Activated naive CD8-positive, alpha-beta T cell (primary cell): ENCODE measurements at regions not wholly inside any gene's neighbourhood (a gene's known extent, or its start where the extent isn't known, plus 50 kb on each side); places are given as distances from the start of the nearest gene placed in this dataset.
"Not testable (repeated sequence)": the region's sequence is repeated elsewhere in the genome, so short reads cannot be mapped to it uniquely, and the experiment has no call there.

Experiments
- H3K27ac Mint-ChIP-seq: one replicate; pipeline ENCODE4 v1.8.0; 2021; ENCODE audit warnings: mixed read lengths
- H3K27me3 Mint-ChIP-seq: one replicate; pipeline ENCODE4 v1.8.0; 2021; ENCODE audit warnings: mixed read lengths
- H3K36me3 Mint-ChIP-seq: one replicate; pipeline ENCODE4 v1.8.0; 2021; ENCODE audit warnings: mixed read lengths
- H3K4me1 Mint-ChIP-seq: one replicate; pipeline ENCODE4 v1.8.0; 2021; ENCODE audit warnings: low read depth, mixed read lengths
- H3K4me3 Mint-ChIP-seq: one replicate; pipeline ENCODE4 v1.8.0; 2021; ENCODE audit warnings: mild to moderate bottlenecking, mixed read lengths
- H3K9me3 Mint-ChIP-seq: one replicate; pipeline ENCODE4 v1.8.0; 2021; ENCODE audit warnings: low read depth, mixed read lengths

DNA sequence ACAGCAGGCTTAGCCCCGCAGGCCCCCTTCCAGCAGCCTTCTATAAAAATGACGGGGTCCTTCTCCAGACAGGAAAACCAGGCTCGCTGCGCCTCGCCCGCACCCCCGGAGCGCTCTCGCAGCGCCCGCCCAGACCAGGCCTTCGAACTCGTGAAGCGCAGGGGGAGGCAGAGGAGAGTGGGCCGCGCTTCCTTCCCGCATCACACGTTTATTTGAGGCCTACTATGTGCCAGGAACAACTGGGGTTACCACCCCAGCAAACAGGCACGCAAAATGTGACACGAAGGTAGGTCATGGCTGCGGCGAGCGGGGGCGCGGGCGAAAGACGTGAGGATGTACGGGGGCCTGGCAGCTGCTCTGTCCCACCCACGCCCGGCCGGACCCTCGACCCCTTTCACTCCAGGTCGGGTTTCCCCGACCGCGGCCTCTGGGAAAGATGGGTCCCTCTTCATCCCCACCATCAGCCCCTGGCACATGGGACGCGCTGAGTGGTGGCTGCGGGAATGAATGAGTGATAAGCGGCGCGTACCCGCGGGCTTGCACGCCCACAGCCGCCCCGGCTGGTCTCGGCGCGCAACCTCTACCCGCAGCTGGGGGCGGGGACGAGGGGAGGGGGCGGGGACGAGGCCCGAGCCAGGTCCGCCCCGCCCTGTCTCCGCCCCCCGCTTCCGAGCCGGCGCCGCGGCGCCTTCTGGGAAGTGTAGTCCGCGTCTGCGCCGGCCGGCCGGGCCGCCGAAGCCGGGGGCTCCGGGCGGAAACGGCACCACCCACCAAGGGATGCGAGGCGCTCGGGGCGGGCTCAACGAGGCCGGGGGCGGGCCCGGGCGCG lies 59.1 kb downstream of the ZNF467 start:
- H3K4me3 Mint-ChIP-seq = peak overlapping the region; percentile 70
- peaks cover 17% of the 10 kb centered on the region for H3K9me3 Mint-ChIP-seq
- H3K27ac Mint-ChIP-seq = peak overlapping the region; percentile 58
- H3K36me3 Mint-ChIP-seq = peaks cover 9% of the 10 kb centered on the region
- H3K27me3 Mint-ChIP-seq = no peaks in the 10 kb centered on the region
- peaks cover 17% of the 10 kb centered on the region for H3K4me1 Mint-ChIP-seq

DNA sequence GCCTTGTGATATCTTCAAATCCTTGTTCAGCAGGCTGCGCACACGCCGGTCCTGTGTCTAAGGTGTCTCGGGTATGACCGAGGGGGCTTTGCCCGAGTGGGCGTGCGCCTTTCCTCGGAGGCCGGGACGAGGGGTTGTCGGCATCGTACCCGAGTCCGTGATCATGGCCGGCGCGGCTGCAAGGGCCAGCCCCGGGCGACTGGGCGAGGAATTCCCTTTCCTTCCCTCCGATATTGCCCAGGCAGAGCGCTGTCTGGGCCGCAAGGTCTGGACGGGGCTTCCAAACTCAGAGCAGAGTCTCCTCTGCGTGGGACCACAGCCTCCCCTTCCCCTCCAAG lies 59.7 kb downstream of the ZNF467 start:
- H3K27me3 Mint-ChIP-seq = no peaks in the 10 kb centered on the region
- H3K4me1 Mint-ChIP-seq = peaks cover 17% of the 10 kb centered on the region
- peak overlapping the region; percentile 41 for H3K27ac Mint-ChIP-seq
- H3K36me3 Mint-ChIP-seq = peaks cover 9% of the 10 kb centered on the region
- peaks cover 17% of the 10 kb centered on the region for H3K9me3 Mint-ChIP-seq
- H3K4me3 Mint-ChIP-seq = peak overlapping the region; percentile 70

DNA sequence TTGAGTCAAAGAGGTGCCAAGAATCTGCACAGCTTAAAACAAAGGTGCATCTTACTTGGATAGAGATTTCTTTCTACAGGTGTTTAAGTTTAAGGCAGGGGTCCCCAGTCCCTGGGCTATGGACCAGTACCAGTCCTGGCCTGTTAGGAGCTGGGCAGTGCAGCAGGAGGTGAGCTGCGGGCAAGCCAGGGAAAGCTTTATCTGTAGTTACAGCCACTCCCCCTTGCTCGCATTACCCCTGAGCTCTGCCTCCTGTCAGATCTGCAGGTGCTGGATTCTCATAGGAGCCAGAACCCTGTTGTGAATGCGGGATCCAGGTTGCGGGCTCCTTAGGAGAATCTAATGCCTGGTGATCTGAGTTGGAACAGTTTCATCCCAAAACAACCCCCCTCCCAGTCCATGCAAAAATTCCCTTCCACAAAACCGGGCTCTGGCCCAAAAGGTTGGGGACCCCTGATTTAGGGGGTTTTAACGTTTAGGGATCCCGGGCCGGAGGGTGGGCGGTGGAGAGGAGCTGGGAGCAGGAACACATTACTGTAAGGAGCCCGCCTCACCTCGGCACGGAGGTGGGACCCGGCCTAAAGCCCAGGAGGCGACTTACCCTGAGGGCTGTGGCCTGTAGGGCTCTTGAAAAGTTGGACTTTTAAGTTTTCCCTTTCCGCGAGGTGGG lies 60.2 kb downstream of the ZNF467 start:
- H3K4me1 Mint-ChIP-seq = peaks cover 17% of the 10 kb centered on the region
- H3K4me3 Mint-ChIP-seq = peak overlapping the region; percentile 53
- H3K27ac Mint-ChIP-seq = peak overlapping the region; percentile 41
- H3K36me3 Mint-ChIP-seq = peaks cover 9% of the 10 kb centered on the region
- H3K9me3 Mint-ChIP-seq = peaks cover 17% of the 10 kb centered on the region
- H3K27me3 Mint-ChIP-seq = no peaks in the 10 kb centered on the region

DNA sequence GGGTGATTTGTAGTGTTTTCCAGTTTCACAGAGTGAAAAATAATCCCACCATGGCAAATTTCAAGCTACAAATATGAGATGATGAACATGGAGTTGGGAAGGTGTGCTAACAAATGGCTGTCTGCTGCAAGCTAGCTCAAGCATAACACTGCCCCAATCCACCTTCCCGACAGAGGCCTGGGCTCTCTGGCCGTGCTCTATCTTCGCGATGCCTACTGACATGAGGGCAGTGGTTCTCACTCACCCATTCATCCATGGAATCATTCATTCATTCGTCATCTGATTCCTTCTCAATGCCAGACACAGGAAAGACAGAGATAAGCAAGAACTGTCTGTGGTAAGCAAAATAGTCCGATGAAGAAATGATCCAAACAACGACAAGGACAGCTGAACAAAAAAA lies 65.4 kb downstream of the ZNF467 start:
- peaks cover 17% of the 10 kb centered on the region for H3K9me3 Mint-ChIP-seq
- H3K4me3 Mint-ChIP-seq = no peak overlapping the region
- peaks cover 11% of the 10 kb centered on the region for H3K36me3 Mint-ChIP-seq
- H3K27me3 Mint-ChIP-seq = peaks cover 4% of the 10 kb centered on the region
- H3K4me1 Mint-ChIP-seq = no peaks in the 10 kb centered on the region
- H3K27ac Mint-ChIP-seq = no peak overlapping the region

DNA sequence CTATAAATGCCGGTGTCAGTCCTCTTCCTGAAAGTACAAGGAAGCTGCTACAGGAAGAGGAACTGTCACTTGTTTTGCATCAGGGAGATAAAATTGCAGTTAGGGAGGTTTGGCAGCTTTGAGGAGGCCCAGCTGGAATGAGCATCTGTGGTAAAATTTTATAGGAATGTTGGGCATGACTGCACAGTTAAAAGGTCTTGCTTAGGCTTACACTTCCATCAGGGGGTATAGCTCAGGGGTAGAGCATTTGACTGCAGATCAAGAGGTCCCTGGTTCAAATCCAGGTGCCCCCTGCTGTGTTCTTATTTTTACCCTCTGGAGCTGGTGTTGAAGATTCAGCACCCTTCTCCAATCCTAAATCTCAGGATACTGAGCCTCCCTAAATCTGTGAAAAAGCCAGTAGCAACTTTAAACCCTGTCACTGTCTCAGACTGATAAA lies 65.9 kb downstream of the ZNF467 start:
- peaks cover 4% of the 10 kb centered on the region for H3K27me3 Mint-ChIP-seq
- no peak overlapping the region for H3K4me3 Mint-ChIP-seq
- H3K36me3 Mint-ChIP-seq = peaks cover 11% of the 10 kb centered on the region
- H3K9me3 Mint-ChIP-seq = peaks cover 17% of the 10 kb centered on the region
- H3K4me1 Mint-ChIP-seq = no peaks in the 10 kb centered on the region
- H3K27ac Mint-ChIP-seq = no peak overlapping the region

DNA sequence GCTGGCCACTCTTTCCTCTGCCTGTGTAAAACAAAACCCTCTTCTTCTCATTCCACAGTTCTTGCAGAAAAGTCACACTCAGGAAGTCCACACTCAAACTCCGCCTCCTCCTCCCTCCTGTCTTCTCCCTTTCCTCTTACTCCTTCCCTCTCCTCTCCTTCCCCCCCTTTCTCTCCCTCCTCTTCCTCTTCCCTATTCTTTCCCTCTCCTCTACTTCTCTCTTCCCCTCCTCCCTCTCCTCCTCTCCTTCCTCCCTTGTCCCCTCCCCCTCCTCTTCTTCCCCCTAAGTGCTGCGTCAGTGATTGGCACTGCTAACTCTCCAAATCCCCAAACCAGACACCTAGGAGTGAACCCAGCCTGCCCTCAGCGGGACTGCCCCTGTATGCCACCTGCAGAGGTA lies 67.0 kb downstream of the ZNF467 start:
- no peak overlapping the region for H3K4me3 Mint-ChIP-seq
- no peak overlapping the region for H3K27ac Mint-ChIP-seq
- H3K4me1 Mint-ChIP-seq = no peaks in the 10 kb centered on the region
- H3K9me3 Mint-ChIP-seq = peaks cover 10% of the 10 kb centered on the region
- H3K36me3 Mint-ChIP-seq = peaks cover 6% of the 10 kb centered on the region
- H3K27me3 Mint-ChIP-seq = peaks cover 4% of the 10 kb centered on the region

GRCh38 chr7:149704507-149704906 lies 68.9 kb downstream of the ZNF467 start:
- Mint-ChIP-seq H3K4me3 (no peak overlapping the region), H3K4me1 (no peaks in the 10 kb centered on the region), H3K9me3 (peaks cover 3% of the 10 kb centered on the region)

DNA sequence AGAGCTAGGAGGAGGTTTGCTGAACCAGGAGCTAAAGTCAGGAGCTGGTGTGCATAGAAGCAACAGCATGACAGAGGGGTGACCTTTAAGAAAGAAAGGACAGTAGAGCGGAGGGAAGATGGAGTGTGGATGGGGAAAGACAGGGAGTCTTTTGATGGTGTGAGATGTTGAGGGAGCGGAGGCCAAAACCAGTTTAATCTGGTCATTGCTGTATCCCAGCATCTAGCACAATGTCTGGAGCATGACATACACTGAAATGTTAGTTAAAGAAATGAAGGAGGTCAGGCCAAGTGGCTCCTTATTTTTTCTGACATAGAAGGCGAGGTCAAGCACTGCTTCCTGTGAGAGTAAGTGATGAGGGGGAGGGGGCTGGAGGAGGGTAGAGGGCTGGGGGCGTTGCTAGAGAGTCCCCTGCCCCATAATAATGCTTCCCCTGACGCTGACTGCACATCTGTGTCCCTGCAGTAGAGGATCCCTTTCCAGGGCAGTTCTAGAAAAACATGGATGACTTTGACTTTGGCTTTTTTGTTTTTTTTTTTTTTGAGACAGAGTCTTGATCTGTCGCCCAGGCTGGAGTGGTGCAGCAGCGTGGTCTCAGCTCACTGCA lies 70.2 kb downstream of the ZNF467 start:
- H3K27me3 Mint-ChIP-seq = peaks cover 6% of the 10 kb centered on the region
- H3K36me3 Mint-ChIP-seq = peaks cover 5% of the 10 kb centered on the region
- no peak overlapping the region for H3K27ac Mint-ChIP-seq
- no peaks in the 10 kb centered on the region for H3K4me1 Mint-ChIP-seq
- peaks cover 6% of the 10 kb centered on the region for H3K9me3 Mint-ChIP-seq
- H3K4me3 Mint-ChIP-seq = no peak overlapping the region

More at GRCh38 chr7:149704507-149704906, 68.9 kb downstream of the ZNF467 start:
- peaks cover 2% of the 10 kb centered on the region for H3K36me3 Mint-ChIP-seq
- no peak overlapping the region for H3K27ac Mint-ChIP-seq
- H3K27me3 Mint-ChIP-seq = peaks cover 4% of the 10 kb centered on the region

GRCh38 chr7:149701495-149702240 lies 71.7 kb downstream of the ZNF467 start:
- Mint-ChIP-seq H3K9me3 (peaks cover 9% of the 10 kb centered on the region), H3K4me1 (no peaks in the 10 kb centered on the region), H3K36me3 (peaks cover 2% of the 10 kb centered on the region), H3K4me3 (no peak overlapping the region), H3K27ac (no peak overlapping the region), H3K27me3 (peaks cover 2% of the 10 kb centered on the region)

DNA sequence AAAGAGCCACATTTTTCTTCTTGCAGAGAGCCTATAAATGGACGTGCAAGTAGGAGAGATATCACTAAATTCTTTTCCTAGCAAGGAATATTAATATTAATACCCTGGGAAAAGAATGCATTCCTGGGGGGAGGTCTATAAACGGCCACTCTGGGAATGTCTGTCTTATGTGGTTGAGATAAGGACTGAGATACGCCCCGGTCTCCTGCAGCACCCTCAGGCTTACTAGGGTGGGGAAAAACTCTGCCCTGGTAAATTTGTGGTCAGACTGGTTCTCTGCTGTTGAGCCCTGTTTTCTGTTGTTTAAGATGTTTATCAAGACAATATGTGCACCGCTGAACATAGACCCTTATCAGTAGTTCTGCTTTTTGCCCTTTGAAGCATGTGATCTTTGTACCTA lies 75.6 kb downstream of the ZNF467 start:
- not testable (repeated sequence) for H3K36me3 Mint-ChIP-seq, H3K27ac Mint-ChIP-seq, H3K27me3 Mint-ChIP-seq, H3K4me1 Mint-ChIP-seq, H3K9me3 Mint-ChIP-seq, H3K4me3 Mint-ChIP-seq

GRCh38 chr7:149696280-149696679 lies 77.1 kb downstream of the ZNF467 start:
- Mint-ChIP-seq H3K27ac (no peak overlapping the region), H3K4me1 (peaks cover 3% of the 10 kb centered on the region), H3K27me3 (peaks cover 12% of the 10 kb centered on the region), H3K9me3 (peaks cover 9% of the 10 kb centered on the region), H3K4me3 (no peak overlapping the region), H3K36me3 (peaks cover 2% of the 10 kb centered on the region)

- no peak overlapping the region for H3K27ac Mint-ChIP-seq
- H3K36me3 Mint-ChIP-seq = no peaks in the 10 kb centered on the region
- H3K9me3 Mint-ChIP-seq = no peaks in the 10 kb centered on the region
- H3K27me3 Mint-ChIP-seq = peaks cover 31% of the 10 kb centered on the region
- H3K4me3 Mint-ChIP-seq = no peak overlapping the region
- peaks cover 3% of the 10 kb centered on the region for H3K4me1 Mint-ChIP-seq
Observed at GRCh38 chr7:149692557-149692982, 80.8 kb downstream of the ZNF467 start.

DNA sequence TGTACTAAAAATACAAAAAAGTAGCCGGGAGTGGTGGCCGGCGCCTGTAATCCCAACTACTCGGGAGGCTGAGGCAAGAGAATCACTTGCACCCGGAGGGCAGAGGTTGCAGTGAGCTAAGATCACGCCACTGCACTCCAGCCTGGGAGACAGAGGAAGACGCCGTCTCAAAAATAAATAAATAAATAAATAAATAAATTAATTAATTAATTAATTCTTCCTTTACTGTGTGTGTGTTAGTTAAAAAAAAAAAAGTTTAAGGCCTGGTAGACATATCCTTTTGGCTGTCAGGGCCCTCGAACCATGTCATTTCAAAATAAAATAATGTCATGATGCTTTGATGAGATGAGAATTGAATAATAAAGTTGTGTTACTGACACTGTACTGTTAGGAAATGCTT lies 81.3 kb downstream of the ZNF467 start:
- H3K27ac Mint-ChIP-seq = no peak overlapping the region
- H3K27me3 Mint-ChIP-seq = peaks cover 34% of the 10 kb centered on the region
- H3K4me1 Mint-ChIP-seq = peaks cover 3% of the 10 kb centered on the region
- H3K36me3 Mint-ChIP-seq = no peaks in the 10 kb centered on the region
- no peaks in the 10 kb centered on the region for H3K9me3 Mint-ChIP-seq
- H3K4me3 Mint-ChIP-seq = no peak overlapping the region

DNA sequence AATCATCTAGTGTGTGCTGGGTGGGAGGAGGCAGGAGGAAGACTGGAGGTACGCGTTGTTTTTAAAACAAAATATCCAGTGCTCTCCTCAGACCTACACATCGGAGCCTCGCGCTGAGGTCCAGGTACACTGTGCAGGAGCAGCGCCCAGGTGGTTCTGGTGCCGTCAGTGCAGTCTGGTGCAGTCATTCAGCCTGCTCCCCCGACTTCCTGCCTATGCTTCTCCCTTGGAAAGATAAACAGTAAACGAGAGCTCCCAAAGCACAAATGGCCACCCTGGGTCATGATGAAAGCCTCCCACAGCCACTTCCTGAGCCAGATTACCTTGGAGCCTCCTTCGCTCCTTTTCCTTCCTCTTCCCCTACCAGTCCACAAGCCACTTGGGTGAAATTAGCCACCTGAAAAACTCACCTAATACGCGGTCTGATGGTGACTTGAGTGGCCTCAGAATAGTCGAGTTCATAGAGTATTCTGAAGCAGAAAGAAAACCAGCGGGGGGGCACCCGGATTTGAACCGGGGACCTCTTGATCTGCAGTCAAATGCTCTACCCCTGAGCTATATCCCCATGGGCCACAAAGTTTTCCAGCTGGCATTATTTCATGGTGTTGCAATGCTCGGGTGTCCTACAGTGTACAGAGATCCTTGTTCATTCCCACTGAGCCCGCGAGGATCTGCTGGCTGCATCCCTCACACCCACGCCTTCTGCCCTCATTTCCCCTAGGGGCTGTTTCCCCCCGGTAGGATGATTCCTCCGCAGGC lies 82.5 kb downstream of the ZNF467 start:
- Mint-ChIP-seq H3K27ac (peak overlapping the region; percentile 29), H3K4me1 (peaks cover 3% of the 10 kb centered on the region), H3K4me3 (no peak overlapping the region), H3K36me3 (no peaks in the 10 kb centered on the region), H3K9me3 (no peaks in the 10 kb centered on the region), H3K27me3 (peaks cover 34% of the 10 kb centered on the region)
